ENCODE measurements at regions not wholly inside any gene's neighbourhood (a gene's known extent, or its start where the extent isn't known, plus 50 kb on each side); places are given as distances from the start of the nearest gene placed in this dataset.

DNA sequence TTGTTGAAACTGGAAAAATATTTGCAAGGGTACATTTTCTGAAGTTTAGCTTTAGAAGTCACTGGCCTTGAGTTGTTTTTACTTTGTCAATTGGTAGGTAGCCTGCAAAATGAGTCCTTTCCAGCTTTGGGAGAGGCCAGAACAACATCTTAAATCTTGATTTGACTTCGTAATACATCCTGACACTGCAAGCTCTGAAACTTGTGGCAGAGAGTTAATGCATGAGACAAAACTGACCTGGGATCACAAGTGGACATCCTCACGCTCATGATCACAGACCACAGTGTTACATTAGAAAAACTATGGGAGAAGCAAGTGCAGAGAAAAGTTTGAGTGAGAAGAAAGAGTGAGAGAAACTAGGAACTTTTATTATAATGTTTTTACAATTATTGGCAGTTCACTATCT, 550.9 kb downstream of the USP25 start:
- CTCF ChIA-PET, result no interaction called here
- Mint-ChIP-seq H3K4me3 (ENCODE audit: low read depth, unreplicated experiment) (no peak overlapping the region), H3K27ac (ENCODE audit: unreplicated experiment) (no peak overlapping the region), H3K9me3 (ENCODE audit: low read depth, unreplicated experiment) (no peaks in the 10 kb centered on the region), H3K27me3 (ENCODE audit: unreplicated experiment) (no peaks in the 10 kb centered on the region), H3K36me3 (ENCODE audit: insufficient read depth, unreplicated experiment) (no peaks in the 10 kb centered on the region), H3K4me1 (ENCODE audit: low read depth, unreplicated experiment) (no peaks in the 10 kb centered on the region)
- no peak for DNase-seq
- intact Hi-C loops (cut with micrococcal nuclease; ENCODE audit: unreplicated experiment), result no loop called here
- TF ChIP-seq, protein P1, sequence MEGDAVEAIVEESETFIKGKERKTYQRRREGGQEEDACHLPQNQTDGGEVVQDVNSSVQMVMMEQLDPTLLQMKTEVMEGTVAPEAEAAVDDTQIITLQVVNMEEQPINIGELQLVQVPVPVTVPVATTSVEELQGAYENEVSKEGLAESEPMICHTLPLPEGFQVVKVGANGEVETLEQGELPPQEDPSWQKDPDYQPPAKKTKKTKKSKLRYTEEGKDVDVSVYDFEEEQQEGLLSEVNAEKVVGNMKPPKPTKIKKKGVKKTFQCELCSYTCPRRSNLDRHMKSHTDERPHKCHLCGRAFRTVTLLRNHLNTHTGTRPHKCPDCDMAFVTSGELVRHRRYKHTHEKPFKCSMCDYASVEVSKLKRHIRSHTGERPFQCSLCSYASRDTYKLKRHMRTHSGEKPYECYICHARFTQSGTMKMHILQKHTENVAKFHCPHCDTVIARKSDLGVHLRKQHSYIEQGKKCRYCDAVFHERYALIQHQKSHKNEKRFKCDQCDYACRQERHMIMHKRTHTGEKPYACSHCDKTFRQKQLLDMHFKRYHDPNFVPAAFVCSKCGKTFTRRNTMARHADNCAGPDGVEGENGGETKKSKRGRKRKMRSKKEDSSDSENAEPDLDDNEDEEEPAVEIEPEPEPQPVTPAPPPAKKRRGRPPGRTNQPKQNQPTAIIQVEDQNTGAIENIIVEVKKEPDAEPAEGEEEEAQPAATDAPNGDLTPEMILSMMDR (IDR thresholded peaks at IDR 0.05; ENCODE audit: unreplicated experiment), result no peak
- no TSS peak for BruUV-seq (replicated peaks)

DNA sequence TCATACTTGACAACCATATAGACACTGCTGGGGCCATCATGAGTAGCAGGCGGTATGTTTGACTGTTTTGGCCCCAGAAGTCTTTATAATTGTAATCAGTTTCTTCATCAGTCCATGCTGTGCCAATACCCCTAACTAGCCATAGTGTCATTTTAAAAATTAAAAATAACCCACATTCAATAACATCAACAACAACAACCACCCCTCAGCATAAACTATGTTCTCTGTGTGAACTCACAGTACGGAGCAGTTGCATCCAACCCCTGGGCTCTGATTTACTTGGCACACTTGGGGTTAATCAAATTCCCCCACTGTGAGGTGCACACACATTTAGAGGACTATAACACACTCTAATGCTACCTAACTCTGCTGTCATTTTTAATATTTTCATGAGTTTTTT, 553.7 kb downstream of the USP25 start:
- TF ChIP-seq, protein P1 (IDR thresholded peaks at IDR 0.05; ENCODE audit: unreplicated experiment), result no peak
- Mint-ChIP-seq H3K27ac (ENCODE audit: unreplicated experiment) (no peak overlapping the region), H3K4me1 (ENCODE audit: low read depth, unreplicated experiment) (no peaks in the 10 kb centered on the region), H3K36me3 (ENCODE audit: insufficient read depth, unreplicated experiment) (no peaks in the 10 kb centered on the region), H3K9me3 (ENCODE audit: low read depth, unreplicated experiment) (no peaks in the 10 kb centered on the region), H3K27me3 (ENCODE audit: unreplicated experiment) (no peaks in the 10 kb centered on the region), H3K4me3 (ENCODE audit: low read depth, unreplicated experiment) (no peak overlapping the region)
- BruUV-seq (replicated peaks), result no TSS peak
- CTCF ChIA-PET, result interaction anchor here (0.7 kb wide), 1 partner anchor 1518 kb away, joined by 3 read pairs; no protein-coding TSS in a partner anchor
- intact Hi-C loops (cut with micrococcal nuclease; ENCODE audit: unreplicated experiment), result no loop called here
- DNase-seq, result no peak

DNA sequence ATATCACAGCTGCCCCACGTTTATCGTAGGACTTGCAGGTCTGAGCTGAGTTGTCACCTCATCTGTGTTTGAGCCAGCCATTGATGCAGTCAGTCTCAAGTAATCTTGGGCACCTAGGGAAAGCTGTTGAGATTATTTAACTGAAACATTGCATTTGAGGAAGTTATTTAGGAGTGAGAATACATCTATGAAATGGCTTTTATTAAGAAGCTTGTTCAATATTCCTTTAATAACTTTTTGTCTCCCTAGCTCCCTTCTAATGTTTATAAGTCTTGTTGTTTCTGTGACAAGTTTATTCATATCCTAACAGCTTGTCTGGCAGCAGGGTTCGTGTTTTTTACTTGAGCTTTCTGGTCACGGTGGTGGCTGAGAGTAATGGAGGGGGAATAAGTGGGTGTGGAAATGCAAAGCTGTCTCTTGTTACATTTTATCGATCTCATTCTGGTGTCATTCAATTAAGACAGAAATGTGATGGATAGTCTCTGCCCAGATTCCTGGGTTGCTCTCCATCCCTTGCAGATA, 555.9 kb downstream of the USP25 start:
- no peaks in the 10 kb centered on the region for H3K27me3 Mint-ChIP-seq (ENCODE audit: unreplicated experiment)
- H3K4me1 Mint-ChIP-seq (ENCODE audit: low read depth, unreplicated experiment), result no peaks in the 10 kb centered on the region
- TF ChIP-seq, protein P1 (IDR thresholded peaks at IDR 0.05; ENCODE audit: unreplicated experiment), result no peak
- no peaks in the 10 kb centered on the region for H3K36me3 Mint-ChIP-seq (ENCODE audit: insufficient read depth, unreplicated experiment)
- no peak overlapping the region for H3K27ac Mint-ChIP-seq (ENCODE audit: unreplicated experiment)
- no peaks in the 10 kb centered on the region for H3K9me3 Mint-ChIP-seq (ENCODE audit: low read depth, unreplicated experiment)
- BruUV-seq (replicated peaks), result no TSS peak
- CTCF ChIA-PET, result no interaction called here
- intact Hi-C loops (cut with micrococcal nuclease; ENCODE audit: unreplicated experiment), result loop anchor here (1.0 kb wide), 1 partner anchor 9 kb away; no protein-coding TSS in a partner anchor
- no peak overlapping the region for H3K4me3 Mint-ChIP-seq (ENCODE audit: low read depth, unreplicated experiment)
- no peak for DNase-seq

DNA sequence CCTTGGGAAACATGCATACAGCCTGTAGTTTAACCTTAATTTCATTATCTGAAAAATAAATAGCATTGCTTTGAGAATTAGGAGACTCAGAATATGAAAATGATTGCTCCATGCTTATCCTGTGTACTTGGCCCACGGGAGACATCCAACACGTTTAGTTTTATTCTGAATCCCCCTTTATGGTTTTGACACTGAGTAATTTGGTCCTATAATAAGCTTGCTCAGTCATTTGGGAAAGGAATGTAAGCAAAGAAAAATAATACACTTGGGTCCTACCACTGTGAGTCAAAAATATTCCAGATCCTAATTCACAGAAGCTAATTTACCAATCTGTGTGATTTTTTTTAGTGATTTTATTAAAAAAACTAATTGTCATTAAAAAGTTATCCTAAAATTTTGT, 557.3 kb downstream of the USP25 start:
- no peaks in the 10 kb centered on the region for H3K27me3 Mint-ChIP-seq (ENCODE audit: unreplicated experiment)
- H3K27ac Mint-ChIP-seq (ENCODE audit: unreplicated experiment), result no peak overlapping the region
- no peaks in the 10 kb centered on the region for H3K36me3 Mint-ChIP-seq (ENCODE audit: insufficient read depth, unreplicated experiment)
- DNase-seq, result no peak
- no peaks in the 10 kb centered on the region for H3K9me3 Mint-ChIP-seq (ENCODE audit: low read depth, unreplicated experiment)
- intact Hi-C loops (cut with micrococcal nuclease; ENCODE audit: unreplicated experiment), result no loop called here
- CTCF ChIA-PET, result no interaction called here
- no peaks in the 10 kb centered on the region for H3K4me1 Mint-ChIP-seq (ENCODE audit: low read depth, unreplicated experiment)
- BruUV-seq (replicated peaks), result no TSS peak
- H3K4me3 Mint-ChIP-seq (ENCODE audit: low read depth, unreplicated experiment), result no peak overlapping the region
- TF ChIP-seq, protein P1 (IDR thresholded peaks at IDR 0.05; ENCODE audit: unreplicated experiment), result no peak
